NCI-H446 (cell line): ENCODE measurements at regions not wholly inside any gene's neighbourhood (a gene's known extent, or its start where the extent isn't known, plus 50 kb on each side); places are given as distances from the start of the nearest gene placed in this dataset.
A peak's percentile ranks its signal among the peaks of the same experiment; 100 is the strongest.

Experiments
- DNase-seq, 2 experiments: peaks; one replicate each; lab custom pipeline; 2025; lab: John Stamatoyannopoulos, UW

- DNase-seq: no peak
These were observed 440.9 kb downstream of the BTBD3 start for GRCh38 chr20:12358655-12359009.

- no peak for DNase-seq
These were observed 454.3 kb downstream of the BTBD3 start for GRCh38 chr20:12371990-12372389.

- DNase-seq: no peak
These were observed 454.9 kb downstream of the BTBD3 start for GRCh38 chr20:12372557-12372956.

DNA sequence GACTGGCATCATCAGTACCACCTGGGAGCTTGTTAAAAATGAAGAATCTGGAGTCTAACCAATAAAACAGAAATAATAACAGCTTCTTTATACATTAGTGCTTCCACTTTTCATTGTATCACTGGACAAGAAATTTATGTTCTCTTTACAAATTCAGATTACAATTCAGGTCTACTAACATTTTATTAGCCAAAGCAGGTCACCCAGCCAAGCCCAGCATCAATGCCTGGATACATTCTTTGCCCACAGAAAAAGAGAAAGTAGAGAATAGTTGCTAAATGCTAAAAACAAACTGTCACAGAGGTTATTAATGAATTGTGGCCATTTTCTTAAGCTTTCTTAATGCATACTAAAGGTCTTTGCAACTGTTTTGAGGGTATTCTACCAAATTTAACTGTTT, 458.3 kb downstream of the BTBD3 start:
- DNase-seq: no peak

DNA sequence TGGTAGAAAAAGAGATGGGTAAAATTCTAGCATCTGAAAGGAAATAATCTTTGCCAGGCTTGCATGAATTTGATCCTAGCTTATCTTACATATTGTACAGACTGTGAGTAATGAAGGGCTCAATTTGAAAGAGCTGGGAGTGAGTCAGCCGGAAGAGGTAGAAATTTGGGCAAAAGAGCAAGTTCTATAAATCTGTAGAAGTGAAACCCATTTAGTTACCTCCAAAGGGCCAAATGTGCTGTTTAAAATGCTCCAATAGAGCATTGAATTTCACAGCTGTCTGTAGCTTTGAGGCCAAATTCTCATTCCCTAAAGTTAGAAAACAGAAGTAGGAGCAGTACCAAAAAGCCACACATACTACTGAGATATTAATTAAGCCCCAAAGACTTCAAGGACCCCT, 466.1 kb downstream of the BTBD3 start:
- DNase-seq: peak in 1 of 2 experiments; percentile 72

GRCh38 chr20:12386821-12387220, 469.1 kb downstream of the BTBD3 start:
- DNase-seq: no peak

- DNase-seq: no peak
These were observed 473.4 kb downstream of the BTBD3 start for GRCh38 chr20:12391099-12391498.

GRCh38 chr20:12394786-12395185, 477.1 kb downstream of the BTBD3 start:
- DNase-seq: no peak

DNA sequence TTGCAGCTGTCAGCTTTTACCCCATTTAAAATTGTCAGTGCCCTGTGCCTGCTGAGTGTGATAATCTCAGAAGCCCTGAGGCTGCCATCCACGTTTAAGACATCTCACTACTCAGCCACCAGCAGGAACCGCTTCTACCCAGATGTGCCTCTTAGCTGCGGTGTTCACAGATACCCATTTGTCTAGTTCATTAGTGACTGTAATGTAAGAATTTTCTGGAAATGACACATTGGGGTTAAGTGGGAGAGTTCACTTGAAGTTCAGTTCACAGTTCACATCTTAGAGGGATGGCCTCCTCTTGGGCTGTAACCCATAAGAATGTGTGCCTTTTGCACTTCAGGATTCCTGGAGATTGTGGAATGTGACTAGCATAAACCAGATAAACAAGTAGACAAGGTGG, 477.7 kb downstream of the BTBD3 start:
- no peak for DNase-seq

- DNase-seq: no peak
These were observed 478.1 kb downstream of the BTBD3 start for GRCh38 chr20:12395760-12396159.

- DNase-seq: no peak
These were observed 481.6 kb downstream of the BTBD3 start for GRCh38 chr20:12399110-12399836.

DNA sequence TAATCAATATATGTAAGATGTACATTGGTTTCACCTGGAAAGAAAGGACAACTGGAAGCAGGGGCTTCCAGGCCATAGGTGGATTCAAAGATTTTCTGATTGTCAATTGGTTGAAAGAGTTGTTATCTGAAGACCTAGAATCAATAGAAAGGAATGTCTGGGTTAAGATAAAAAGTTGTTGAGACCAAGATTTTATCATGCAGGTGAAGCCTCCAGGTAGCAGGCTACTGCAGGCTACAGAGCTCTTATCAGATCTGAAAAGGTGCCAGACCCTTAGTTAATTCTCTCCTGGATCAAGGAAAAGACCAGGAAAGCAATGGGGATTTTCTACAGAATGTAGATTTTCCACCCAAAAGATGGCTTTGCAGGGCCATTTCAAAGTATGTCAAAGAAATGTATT, 487.2 kb downstream of the BTBD3 start:
- DNase-seq: no peak

DNA sequence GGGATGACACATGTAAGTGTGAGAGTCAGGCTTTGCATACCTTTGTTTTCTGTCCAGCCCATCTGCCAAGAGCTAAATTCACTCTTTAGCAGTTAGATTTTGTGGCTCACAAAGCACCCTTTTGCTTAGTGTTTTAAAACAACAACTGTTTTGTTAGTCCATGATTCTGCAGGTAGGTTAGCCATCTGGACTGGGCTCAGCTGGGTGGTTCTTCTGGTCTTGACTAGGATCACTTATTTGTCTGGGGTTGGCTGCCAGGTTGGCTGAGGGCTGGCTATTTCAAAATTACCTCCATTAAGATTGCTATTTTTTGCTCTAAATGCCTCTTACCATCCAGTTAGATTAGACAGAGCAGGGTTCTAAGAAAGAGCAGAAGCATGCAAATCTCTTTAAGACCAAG, 489.3 kb downstream of the BTBD3 start:
- no peak for DNase-seq

DNA sequence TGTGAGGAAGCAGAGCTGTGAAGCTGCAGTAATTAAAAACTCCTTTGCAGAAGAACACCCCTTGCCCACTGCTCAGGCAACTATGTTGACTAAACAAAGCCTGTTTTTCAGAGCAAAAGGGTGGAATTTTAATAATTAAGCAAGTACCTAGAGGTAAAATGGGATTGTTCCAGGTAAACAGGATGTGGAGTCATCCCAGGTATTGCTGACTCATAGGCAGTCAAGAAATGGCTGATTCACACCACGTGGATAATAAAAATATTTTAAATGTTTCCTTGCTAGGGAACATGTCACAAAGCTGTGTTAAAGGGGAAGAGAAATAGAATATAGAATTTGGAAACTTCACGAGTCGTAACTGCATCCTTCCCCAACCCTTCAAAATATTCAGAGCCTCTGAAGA, 491.8 kb downstream of the BTBD3 start:
- no peak for DNase-seq

GRCh38 chr20:12410783-12411182, 493.1 kb downstream of the BTBD3 start:
- no peak for DNase-seq

GRCh38 chr20:12411246-12411940, 493.7 kb downstream of the BTBD3 start:
- DNase-seq: no peak

DNA sequence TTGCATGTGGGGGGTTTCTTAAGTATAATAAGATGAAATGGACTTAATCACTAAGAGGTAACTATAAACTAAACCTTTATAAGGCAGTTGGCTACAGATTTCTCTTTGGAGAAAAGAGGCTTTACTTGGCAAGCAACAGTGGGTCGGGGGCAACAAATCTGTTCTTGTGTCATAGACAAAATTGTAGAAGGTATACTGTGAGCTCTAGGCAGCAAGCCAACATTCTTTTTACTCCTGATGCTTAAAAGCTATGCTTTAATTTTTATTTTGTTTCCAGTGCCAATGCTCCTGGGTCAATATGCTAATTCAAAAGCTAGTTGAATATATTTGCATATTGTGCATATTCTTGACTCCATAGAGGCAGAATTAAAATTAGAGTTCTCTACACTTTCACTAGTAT, 495.4 kb downstream of the BTBD3 start:
- DNase-seq: peak in 1 of 2 experiments; percentile 52

GRCh38 chr20:12414446-12415274, 497.0 kb downstream of the BTBD3 start:
- peak in 1 of 2 experiments; percentile 41 for DNase-seq

- DNase-seq: no peak
These were observed 498.6 kb downstream of the BTBD3 start for GRCh38 chr20:12416281-12416680.

GRCh38 chr20:12433724-12434123, 516.0 kb downstream of the BTBD3 start:
- peak in 1 of 2 experiments; percentile 1 for DNase-seq

DNA sequence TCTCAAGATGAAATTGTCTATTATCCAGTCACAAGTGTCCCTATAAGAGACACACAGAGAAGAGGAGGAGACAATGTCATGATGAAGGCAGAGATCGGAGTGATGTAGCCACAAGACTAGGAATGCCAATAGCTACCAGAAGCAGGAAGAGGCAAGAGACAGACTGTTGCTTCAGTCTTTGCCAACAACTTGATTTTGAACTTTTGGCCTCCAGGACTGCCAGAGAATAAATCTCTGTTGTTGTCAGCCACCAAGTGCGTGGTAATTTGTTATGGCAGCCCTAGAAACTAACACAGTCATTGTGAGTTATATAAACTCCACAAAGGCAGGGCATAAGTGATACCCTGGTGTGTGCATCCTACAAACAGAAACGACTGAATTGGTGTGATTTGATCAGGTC, 517.0 kb downstream of the BTBD3 start:
- no peak for DNase-seq

GRCh38 chr20:12435268-12435667, 517.6 kb downstream of the BTBD3 start:
- no peak for DNase-seq

DNA sequence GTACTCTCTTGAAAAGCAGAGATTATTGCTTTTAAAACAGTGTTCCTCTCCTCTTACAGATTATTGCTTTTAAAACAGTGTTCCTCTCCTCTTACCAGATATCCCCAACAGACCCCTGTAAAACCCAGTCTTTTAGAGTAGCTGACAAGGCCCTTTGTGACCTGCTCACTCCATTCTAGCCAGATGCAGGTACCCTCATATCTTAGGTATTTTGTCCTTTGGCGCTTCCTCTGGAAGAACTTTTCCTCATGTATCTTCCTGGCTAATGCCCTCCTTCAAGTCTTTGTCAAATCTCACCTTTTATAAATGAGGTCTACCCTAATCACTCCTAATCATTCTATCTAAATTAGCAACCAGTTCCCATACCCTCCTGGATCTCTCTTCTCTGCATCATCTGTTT, 536.0 kb downstream of the BTBD3 start:
- DNase-seq: no peak
